Keratinocyte (primary cell): ENCODE measurements at regions not wholly inside any gene's neighbourhood (a gene's known extent, or its start where the extent isn't known, plus 50 kb on each side); places are given as distances from the start of the nearest gene placed in this dataset.

Experiments
- DNase-seq: peaks from one replicate; pipeline ENCODE4 v3.0.0-alpha.2; 2011; ENCODE audit warnings: low read depth, missing footprints, low spot score
- FAIRE-seq: peaks from 2 replicates; lab custom pipeline; 2011; peaks lifted over from hg19 to GRCh38; lab: Jason Lieb, UNC
- H2AFZ ChIP-seq: 2 replicates; pipeline ENCODE4 v1.6.0; 2012; ENCODE audit warnings: low read length, control low read depth, inconsistent platforms; ENCODE audit not compliant: control insufficient read depth
- H3K27ac ChIP-seq: 2 replicates; pipeline ENCODE4 v1.5.1; 2011; ENCODE audit warnings: low read length; ENCODE audit not compliant: control insufficient read depth, insufficient read depth
- H3K27me3 ChIP-seq: 3 replicates; pipeline ENCODE4 v1.6.0; 2011; ENCODE audit warnings: low read length; ENCODE audit not compliant: control insufficient read depth, insufficient read depth; ENCODE audit errors: extremely low read depth
- H3K36me3 ChIP-seq, 2 experiments: 2 replicates in 1 of 2; 3 replicates in 1 of 2; pipeline ENCODE4 v1.5.1; 2011; ENCODE audit warnings: low read length in 2 of 2, mild to moderate bottlenecking in 1 of 2; ENCODE audit not compliant: control insufficient read depth in 2 of 2, insufficient read depth in 2 of 2; ENCODE audit errors: extremely low read depth in 1 of 2
- H3K4me1 ChIP-seq: 3 replicates; pipeline ENCODE4 v1.5.1; 2011; ENCODE audit warnings: low read length; ENCODE audit not compliant: control insufficient read depth, insufficient read depth; ENCODE audit errors: extremely low read depth
- H3K4me2 ChIP-seq: 3 replicates; pipeline ENCODE4 v1.6.0; 2011; ENCODE audit warnings: low read depth, low read length; ENCODE audit not compliant: control insufficient read depth, insufficient read depth; ENCODE audit errors: extremely low read depth
- H3K4me3 ChIP-seq, 3 experiments: fragments of 200-600 bp in 1 of 3; sonication (generic) in 1 of 3; 2 replicates in 2 of 3; 3 replicates in 1 of 3; pipeline ENCODE4 v1.5.1; 2011 to 2016; ENCODE audit warnings: low read length in 3 of 3, mild to moderate bottlenecking in 3 of 3, control low read depth in 2 of 3, inconsistent platforms in 1 of 3, low read depth in 1 of 3, mixed read lengths in 1 of 3, mixed run types in 1 of 3, moderate library complexity in 1 of 3; ENCODE audit not compliant: control insufficient read depth in 2 of 3, insufficient read depth in 2 of 3; ENCODE audit errors: extremely low read depth in 1 of 3
- H3K79me2 ChIP-seq: 2 replicates; pipeline ENCODE4 v1.6.0; 2012; ENCODE audit warnings: low read length; ENCODE audit not compliant: control insufficient read depth, insufficient read depth
- H3K9ac ChIP-seq: 3 replicates; pipeline ENCODE4 v1.6.0; 2011; ENCODE audit warnings: low read length; ENCODE audit not compliant: control insufficient read depth, insufficient read depth; ENCODE audit errors: extremely low read depth
- H3K9me1 ChIP-seq: 3 replicates; pipeline ENCODE4 v1.6.0; 2011; ENCODE audit warnings: low read length; ENCODE audit not compliant: control insufficient read depth, insufficient read depth; ENCODE audit errors: extremely low read depth
- H3K9me3 ChIP-seq: 2 replicates; pipeline ENCODE4 v1.5.1; 2012; ENCODE audit warnings: low read depth, low read length; ENCODE audit not compliant: control insufficient read depth
- H4K20me1 ChIP-seq: 3 replicates; pipeline ENCODE4 v1.6.0; 2011; ENCODE audit warnings: low read length; ENCODE audit not compliant: control insufficient read depth, insufficient read depth; ENCODE audit errors: extremely low read depth
- CTCF ChIP-seq, 3 experiments: IDR thresholded peaks in 1 of 3; conservative IDR thresholded peaks in 1 of 3; optimal IDR thresholded peaks in 1 of 3; 2 replicates in 2 of 3; 3 replicates in 1 of 3; pipeline versions ENCODE3 to v1.5.1; 2011; ENCODE audit warnings: low read length in 3 of 3, mild to moderate bottlenecking in 3 of 3, moderate library complexity in 2 of 3, control low read depth in 1 of 3, inconsistent platforms in 1 of 3; ENCODE audit not compliant: insufficient read depth in 2 of 3; ENCODE audit errors: extremely low read depth in 1 of 3
- EZH2 ChIP-seq: IDR thresholded peaks from one replicate; pipeline ENCODE4 v1.6.1; 2012; ENCODE audit warnings: inconsistent platforms, mild to moderate bottlenecking, low read length, moderate library complexity
- dilution Hi-C: fragments of 300-500 bp; cut with MboI; formaldehyde crosslinking; loops from one replicate; pipeline ENCODE4 v1.7.0; 2020; ENCODE audit warnings: low sequenced_read_pairs; ENCODE audit not compliant: extremely low pct_ligation_motif_present

- Histone ChIP-seq H4K20me1 (no peaks in the 10 kb centered on the region), H3K4me3 (no peak overlapping the region), H3K79me2 (no peaks in the 10 kb centered on the region), H3K9me1 (no peaks in the 10 kb centered on the region), H3K4me2 (no peak overlapping the region), H3K27me3 (no peaks in the 10 kb centered on the region), H3K4me1 (no peaks in the 10 kb centered on the region), H3K36me3 (no peaks in the 10 kb centered on the region), H3K9me3 (no peaks in the 10 kb centered on the region), H3K9ac (no peak overlapping the region), H3K27ac (no peak overlapping the region), H2AFZ (no peak overlapping the region)
- DNase-seq (no peak), FAIRE-seq (no peak)
- dilution Hi-C loops, result no loop called here
- TF ChIP-seq CTCF (optimal IDR thresholded peaks at IDR 0.05 in 1 of 3, IDR thresholded peaks at IDR 0.05 in 1 of 3, conservative IDR thresholded peaks at IDR 0.05 in 1 of 3; ENCODE audit: extremely low read depth in 1 of 3, insufficient read depth in 2 of 3, low read length in 3 of 3), result no peak
- no peak for TF ChIP-seq EZH2
Observed at GRCh38 chr4:19659101-19659500, 592.6 kb upstream of the SLIT2 start.

- Histone ChIP-seq H4K20me1 (no peaks in the 10 kb centered on the region), H3K9ac (no peak overlapping the region), H3K9me3 (no peaks in the 10 kb centered on the region), H3K4me1 (no peaks in the 10 kb centered on the region), H3K9me1 (no peaks in the 10 kb centered on the region), H3K27ac (no peak overlapping the region), H3K36me3 (no peaks in the 10 kb centered on the region), H3K4me2 (no peak overlapping the region), H2AFZ (no peak overlapping the region), H3K79me2 (no peaks in the 10 kb centered on the region), H3K27me3 (no peaks in the 10 kb centered on the region), H3K4me3 (no peak overlapping the region)
- DNase-seq, result no peak
- TF ChIP-seq CTCF (optimal IDR thresholded peaks at IDR 0.05 in 1 of 3, IDR thresholded peaks at IDR 0.05 in 1 of 3, conservative IDR thresholded peaks at IDR 0.05 in 1 of 3; ENCODE audit: extremely low read depth in 1 of 3, insufficient read depth in 2 of 3, low read length in 3 of 3), result no peak
- dilution Hi-C loops, result no loop called here
- no peak for FAIRE-seq
Observed at GRCh38 chr4:19657856-19658255, 593.8 kb upstream of the SLIT2 start.
